Kasumi-1 (cell line): ENCODE measurements at regions not wholly inside any gene's neighbourhood (a gene's known extent, or its start where the extent isn't known, plus 50 kb on each side); places are given as distances from the start of the nearest gene placed in this dataset.
"Not testable (repeated sequence)": the region's sequence is repeated elsewhere in the genome, so short reads cannot be mapped to it uniquely, and the experiment has no call there.

ENCODE experiments used
- DNase-seq, 2 experiments: peaks; one replicate each; lab custom pipeline; 2025; lab: John Stamatoyannopoulos, UW

GRCh38 chr10:27388761-27389399 lies 115.2 kb upstream of the RAB18 start:
- DNase-seq, result no peak

DNA sequence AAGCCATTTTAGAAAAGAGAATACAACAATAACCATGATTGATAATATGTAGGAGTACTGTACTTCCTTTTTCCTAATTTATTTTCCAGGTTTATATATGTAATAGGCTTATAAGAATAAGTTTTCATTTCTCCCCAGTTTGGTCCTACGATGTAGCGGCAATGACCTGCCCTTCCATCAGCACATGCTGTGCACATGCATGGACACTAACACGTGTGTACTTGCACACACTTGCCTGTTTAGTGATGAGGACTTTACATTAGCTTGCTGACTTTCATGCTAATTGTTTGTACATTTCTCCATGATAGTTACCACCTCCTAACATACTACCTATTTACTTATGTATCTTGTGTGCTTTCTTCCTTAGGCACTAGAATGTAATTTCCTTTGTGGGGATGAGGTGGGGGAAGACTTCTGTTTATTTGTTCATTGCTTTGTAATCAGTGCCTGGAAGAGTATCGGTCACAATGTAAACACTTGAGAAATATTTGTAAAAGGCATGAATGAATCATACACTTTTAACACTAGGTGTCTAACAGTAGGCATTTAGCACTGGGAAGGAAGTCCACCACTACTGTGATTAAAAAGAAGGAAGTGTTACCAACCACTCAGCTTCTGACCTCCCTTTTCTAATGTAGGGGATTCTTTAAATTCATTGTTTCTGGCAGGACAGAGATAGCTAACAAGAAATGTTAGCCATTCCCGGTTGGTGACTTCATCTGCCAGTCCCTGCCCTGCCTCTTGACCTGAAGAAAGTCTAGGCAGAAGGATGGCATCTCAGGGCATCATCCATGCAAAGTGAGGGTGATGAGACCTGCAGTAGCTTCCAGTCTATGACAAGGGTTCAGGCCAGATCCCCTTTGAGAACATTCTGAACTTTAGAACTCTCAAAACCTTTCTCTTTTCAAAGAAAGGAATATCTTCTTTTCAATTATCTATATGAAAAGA lies 120.2 kb upstream of the RAB18 start:
- DNase-seq, result no peak

DNA sequence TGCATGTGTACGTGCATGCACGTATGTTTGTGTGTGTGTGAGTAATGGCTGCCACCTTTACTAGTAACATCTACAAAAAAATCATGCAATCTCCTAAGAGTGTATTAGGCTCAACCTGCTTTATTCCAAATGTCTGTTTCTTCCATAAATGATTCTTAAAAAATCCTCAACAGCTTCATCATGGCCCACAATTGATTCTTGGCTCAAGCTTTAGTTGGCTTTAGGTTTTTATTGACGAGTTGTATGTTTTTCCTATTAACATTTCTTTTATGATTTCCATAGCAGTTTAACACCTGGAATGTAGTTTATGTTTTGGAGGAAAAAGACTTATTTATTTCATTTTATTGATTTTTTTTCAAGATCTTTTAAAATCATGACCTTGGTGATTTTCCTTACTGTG lies 121.9 kb upstream of the RAB18 start:
- no peak for DNase-seq

GRCh38 chr10:27380929-27381358 lies 123.2 kb upstream of the RAB18 start:
- DNase-seq, result no peak

DNA sequence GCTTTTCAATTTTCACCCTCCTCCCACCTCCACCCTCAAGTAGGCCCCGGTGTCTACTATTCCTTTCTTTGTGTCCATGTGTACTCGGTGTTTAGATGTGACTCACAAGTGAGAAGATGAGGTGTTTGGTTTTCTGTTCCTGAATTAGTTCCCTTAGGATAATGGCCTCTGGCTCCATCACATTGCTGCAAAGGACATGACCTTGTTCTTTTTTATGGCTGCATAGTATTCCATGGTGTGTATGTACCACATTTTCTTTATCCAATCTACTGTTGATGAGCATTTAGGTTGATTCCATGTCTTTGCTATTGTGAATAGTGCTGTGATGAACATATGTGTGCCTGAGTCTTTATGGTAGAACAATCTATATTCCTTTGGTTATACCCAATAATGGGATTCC lies 125.1 kb upstream of the RAB18 start:
- DNase-seq, result not testable (repeated sequence)

- no peak for DNase-seq
Measured at GRCh38 chr10:27373566-27374160, 130.4 kb upstream of the RAB18 start.

DNA sequence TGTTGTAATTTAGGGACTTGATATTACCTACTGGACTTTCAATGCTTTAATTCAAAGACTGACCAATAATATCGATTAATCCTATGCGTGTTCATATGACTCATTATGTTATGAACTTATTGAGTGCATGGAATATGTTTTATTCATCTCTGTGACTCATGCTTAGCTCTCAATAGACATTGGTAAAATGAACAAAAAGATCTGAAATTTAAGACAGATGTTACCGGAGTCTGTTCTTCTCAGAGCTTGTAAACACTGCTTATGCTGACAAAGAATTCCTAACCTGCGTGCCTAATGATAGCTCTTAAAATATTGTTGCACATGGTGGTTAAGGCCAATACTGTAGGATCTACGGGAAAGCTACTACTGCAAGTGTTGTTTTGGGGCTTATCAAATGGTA lies 131.5 kb upstream of the ACBD5 start:
- no peak for DNase-seq

DNA sequence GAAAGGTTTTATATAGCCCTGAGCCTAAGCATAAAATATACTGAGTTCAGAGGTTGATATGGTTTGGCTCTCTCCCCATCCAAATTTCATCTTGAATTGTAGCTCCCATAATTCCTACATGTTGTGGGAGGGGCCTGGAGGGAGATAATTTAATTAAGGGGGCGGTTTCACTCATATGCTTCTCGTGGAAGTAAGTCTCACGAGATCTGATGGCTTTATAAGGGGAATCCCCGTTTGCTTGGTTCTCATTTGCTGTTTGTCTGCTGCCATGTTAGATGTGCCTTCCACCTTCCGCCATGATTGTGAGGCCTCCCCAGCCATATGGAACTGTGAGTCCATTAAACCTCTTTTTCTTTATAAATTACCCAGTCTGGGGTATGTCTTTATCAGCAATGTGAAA lies 130.8 kb upstream of the ACBD5 start:
- not testable (repeated sequence) for DNase-seq

DNA sequence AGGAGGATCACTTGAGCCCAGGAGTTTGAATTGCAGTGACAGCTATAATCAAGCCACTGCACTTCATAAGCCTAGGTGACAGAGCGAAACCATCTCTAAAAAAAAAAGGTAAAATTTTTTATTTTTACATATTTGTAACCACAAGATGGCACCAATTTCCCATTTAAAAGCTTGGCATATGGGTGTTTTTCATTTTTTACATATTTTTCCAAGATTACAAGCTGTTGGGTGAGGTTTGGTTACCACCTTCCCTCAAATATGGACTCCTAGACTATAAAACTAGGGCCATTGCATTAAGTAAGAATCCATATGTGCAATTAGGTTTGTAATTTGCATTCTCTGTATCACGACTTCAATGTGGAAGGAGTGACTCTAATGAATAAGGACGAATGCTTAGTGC lies 129.3 kb upstream of the ACBD5 start:
- peak; percentile 53 to 56 for DNase-seq

DNA sequence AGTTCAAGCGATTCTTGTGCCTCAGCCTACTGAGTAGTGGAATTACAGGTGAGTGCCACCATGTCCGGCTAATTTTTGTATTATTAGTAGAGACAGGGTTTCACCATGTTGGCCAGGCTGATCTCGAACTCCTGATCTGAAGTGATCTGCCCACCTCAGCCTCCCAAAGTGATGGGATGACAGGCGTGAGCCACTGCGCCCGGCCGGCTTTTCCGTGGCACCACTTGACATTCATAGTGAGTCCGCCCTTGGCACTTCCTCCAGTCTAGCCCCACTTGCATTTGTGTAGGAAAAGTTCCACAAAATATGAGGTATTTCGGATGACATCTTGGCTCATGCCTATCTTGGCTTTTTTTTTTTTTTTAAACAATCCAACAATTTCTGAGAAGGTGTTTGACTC lies 128.1 kb upstream of the ACBD5 start:
- DNase-seq, result no peak

- DNase-seq, result no peak
Measured at GRCh38 chr10:27366769-27367168, 126.2 kb upstream of the ACBD5 start.

GRCh38 chr10:27364028-27364427 lies 123.4 kb upstream of the ACBD5 start:
- DNase-seq, result no peak

DNA sequence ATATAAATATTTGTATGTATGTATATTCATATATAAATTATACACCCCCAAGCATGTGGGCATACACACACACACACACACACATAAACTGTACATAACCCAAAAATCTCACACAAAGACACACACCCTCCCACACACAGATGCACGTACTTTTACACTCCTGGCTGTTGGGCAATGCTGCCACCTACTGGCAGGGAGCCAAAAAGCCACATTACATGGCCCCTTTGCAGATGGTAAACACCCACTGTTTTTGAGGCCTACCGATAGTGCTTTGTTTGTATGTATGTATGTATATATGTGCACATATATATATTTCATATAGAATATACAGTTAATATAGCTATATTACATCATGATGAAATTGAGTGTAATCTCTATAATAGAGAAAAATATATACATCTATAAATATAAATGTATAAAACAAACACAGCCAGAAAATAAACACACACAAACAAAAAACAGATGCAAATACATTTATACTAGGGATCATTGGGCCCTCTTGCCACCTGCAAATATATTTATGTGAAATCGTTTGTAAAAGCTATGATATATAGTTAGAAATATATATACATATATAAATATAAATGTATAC lies 120.1 kb upstream of the ACBD5 start:
- peak; percentile 89 to 94 for DNase-seq

DNA sequence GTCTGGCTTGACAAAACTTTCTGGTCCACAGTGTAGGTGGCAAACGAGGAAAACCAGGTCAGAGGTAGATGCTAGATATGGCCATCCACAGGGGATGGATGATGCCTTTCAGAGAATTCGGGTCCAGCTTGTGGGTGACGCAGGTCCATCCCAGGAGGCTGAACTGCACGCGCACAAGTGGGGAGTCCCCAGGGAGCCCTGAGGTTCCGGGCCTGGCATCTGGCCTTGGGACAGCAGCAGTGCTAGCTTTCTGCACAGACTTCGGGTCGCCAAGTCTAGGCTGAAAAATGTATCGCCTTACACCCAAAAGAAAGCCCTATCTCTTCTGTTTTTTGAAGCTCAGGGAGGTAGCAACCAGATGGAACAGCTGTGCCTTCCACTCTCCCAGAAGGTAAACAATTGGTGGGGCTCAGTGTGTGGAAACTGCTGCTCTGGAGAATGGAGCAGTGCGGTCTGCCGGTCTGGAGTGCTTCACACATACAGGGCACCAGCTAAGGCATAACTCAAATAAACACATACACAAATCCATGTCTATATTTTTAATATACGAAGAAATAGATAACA lies 119.3 kb upstream of the ACBD5 start:
- DNase-seq, result no peak

- DNase-seq, result no peak
Measured at GRCh38 chr10:27356738-27357137, 116.1 kb upstream of the ACBD5 start.

DNA sequence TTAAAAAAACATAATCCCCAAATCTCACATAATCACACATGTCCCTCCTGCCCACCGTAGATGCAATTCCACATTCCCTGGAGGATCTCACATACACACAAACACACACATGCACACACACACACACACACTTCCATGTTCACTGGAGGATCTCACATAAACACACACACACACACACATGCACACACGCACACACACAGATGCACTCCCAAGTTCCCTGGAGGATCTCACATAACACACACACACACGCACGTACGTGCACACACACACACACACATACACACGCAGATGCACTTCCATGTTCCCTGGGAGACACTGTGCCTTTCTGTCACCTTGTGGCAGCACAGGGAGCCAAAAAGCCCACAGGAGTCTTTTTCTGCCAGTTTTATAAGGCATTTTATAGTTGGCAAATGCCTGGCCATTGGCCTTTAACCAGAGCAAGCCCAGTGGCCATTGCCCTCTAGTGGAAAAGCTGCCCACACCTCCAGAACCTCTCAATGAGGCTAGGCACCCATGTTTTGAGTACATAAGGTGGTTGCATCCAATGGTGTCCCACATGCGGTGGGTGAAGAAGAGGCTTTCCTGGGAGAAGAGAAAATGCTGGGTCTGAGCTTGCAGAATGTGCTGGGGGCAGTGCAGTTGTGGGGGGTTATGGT lies 115.4 kb upstream of the ACBD5 start:
- DNase-seq, result no peak

GRCh38 chr10:27354643-27355270 lies 114.2 kb upstream of the ACBD5 start:
- peak; percentile 86 for DNase-seq

GRCh38 chr10:27354100-27354499 lies 113.5 kb upstream of the ACBD5 start:
- not testable (repeated sequence) for DNase-seq

DNA sequence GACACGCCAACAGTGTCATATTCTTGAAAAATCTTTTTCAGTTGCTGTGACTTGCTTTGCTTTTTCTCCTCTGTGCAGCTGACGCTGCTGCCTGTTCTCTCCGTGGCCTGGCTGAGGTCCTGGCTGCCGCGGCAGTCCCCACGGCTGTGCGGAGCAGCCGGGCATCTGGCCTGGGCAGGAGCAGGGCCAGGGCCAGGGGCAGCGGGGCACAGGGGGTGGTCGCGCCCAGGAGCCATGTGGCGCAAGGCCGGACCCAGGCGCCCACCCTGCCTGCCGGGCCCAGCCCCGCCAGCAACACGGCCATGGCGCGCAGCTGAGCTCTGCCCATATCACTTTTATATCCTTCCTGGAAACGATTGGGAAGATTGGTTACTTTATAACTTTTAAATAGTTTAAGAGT lies 109.4 kb upstream of the ACBD5 start:
- DNase-seq, result no peak

DNA sequence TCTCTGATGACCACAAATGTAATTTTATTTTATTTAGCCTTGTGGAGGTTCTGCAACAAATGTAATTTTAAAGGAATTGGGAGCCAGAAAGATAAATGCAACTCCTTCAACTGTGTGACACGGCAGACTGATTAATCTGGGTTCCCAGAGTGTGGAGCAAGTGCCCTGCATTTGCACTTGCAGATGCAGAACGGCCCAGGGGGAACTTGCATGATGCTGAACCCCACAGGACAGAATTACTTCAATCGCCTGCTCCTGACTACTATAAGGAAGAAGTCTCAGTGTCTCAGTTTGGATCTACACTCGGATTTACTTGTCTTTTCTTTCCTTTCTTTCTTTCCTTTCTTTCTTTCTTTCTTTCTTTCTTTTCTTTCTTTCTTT lies 107.2 kb upstream of the ACBD5 start:
- not testable (repeated sequence) for DNase-seq

GRCh38 chr10:27345455-27345920 lies 104.9 kb upstream of the ACBD5 start:
- DNase-seq, result peak; percentile 17 to 21
